Stimulated activated CD8-positive, alpha-beta memory T cell treated with anti-CD3 and anti-CD28 coated beads, Interleukin-15, amount 100 ng/mL, for 1 hour (primary cell): ENCODE measurements at regions not wholly inside any gene's neighbourhood (a gene's known extent, or its start where the extent isn't known, plus 50 kb on each side); places are given as distances from the start of the nearest gene placed in this dataset.

Experiments
- DNase-seq: peaks from one replicate; pipeline ENCODE4 v3.0.0-alpha.2; 2020; ENCODE audit warnings: low read depth

GRCh38 chr16:72502594-72503005 lies 330.6 kb upstream of the PMFBP1 start:
- no peak for DNase-seq

- DNase-seq: no peak
These were observed 330.0 kb upstream of the PMFBP1 start for GRCh38 chr16:72501739-72502593.

- no peak for DNase-seq
These were observed 328.6 kb upstream of the PMFBP1 start for GRCh38 chr16:72500545-72500944.

- DNase-seq: no peak
These were observed 321.9 kb upstream of the PMFBP1 start for GRCh38 chr16:72493716-72494415.

- DNase-seq: no peak
These were observed 315.3 kb upstream of the PMFBP1 start for GRCh38 chr16:72487283-72487682.

- no peak for DNase-seq
These were observed 310.7 kb upstream of the PMFBP1 start for GRCh38 chr16:72482695-72483094.

GRCh38 chr16:72481419-72481818 lies 309.5 kb upstream of the PMFBP1 start:
- DNase-seq: no peak

- no peak for DNase-seq
These were observed 309.0 kb upstream of the PMFBP1 start for GRCh38 chr16:72480911-72481310.

- no peak for DNase-seq
These were observed 303.7 kb upstream of the PMFBP1 start for GRCh38 chr16:72475688-72476087.

GRCh38 chr16:72474501-72475123 lies 302.7 kb upstream of the PMFBP1 start:
- DNase-seq: no peak

GRCh38 chr16:72473631-72474030 lies 301.7 kb upstream of the PMFBP1 start:
- no peak for DNase-seq

- no peak for DNase-seq
These were observed 299.5 kb upstream of the PMFBP1 start for GRCh38 chr16:72471317-72471924.

- no peak for DNase-seq
These were observed 298.6 kb upstream of the PMFBP1 start for GRCh38 chr16:72470541-72470940.

- DNase-seq: no peak
These were observed 298.0 kb upstream of the PMFBP1 start for GRCh38 chr16:72469932-72470331.

- DNase-seq: no peak
These were observed 296.6 kb upstream of the PMFBP1 start for GRCh38 chr16:72468582-72468981.

- DNase-seq: no peak
These were observed 295.3 kb upstream of the PMFBP1 start for GRCh38 chr16:72467157-72467759.

GRCh38 chr16:72464597-72465368 lies 292.8 kb upstream of the PMFBP1 start:
- DNase-seq: no peak

- DNase-seq: no peak
These were observed 292.1 kb upstream of the PMFBP1 start for GRCh38 chr16:72464052-72464451.

- DNase-seq: no peak
These were observed 286.1 kb upstream of the PMFBP1 start for GRCh38 chr16:72458035-72458434.

- no peak for DNase-seq
These were observed 285.4 kb upstream of the PMFBP1 start for GRCh38 chr16:72457243-72457940.
